Upper lobe of left lung (tissue), 6 donors: ENCODE measurements at regions not wholly inside any gene's neighbourhood (a gene's known extent, or its start where the extent isn't known, plus 50 kb on each side); places are given as distances from the start of the nearest gene placed in this dataset.

Experiments
- ATAC-seq, 2 donors: fragments of 200-7000 bp; cut with Tn5 transposase; one replicate each; pipeline ENCODE4 v1.9.1; 2022; ENCODE audit warnings: mild to moderate bottlenecking in 2 of 2, moderate library complexity in 2 of 2; ENCODE audit not compliant: low FRiP score in 2 of 2
- DNase-seq, 2 donors: peaks; one replicate each; pipeline ENCODE4 v3.0.0-alpha.2; 2019 to 2020
- H3K27ac ChIP-seq, 4 donors: fragments of 200-600 bp; sonication (generic); one replicate each; pipeline ENCODE4 v1.5.1; 2016 to 2019
- H3K27me3 ChIP-seq, 4 donors: fragments of 200-600 bp; sonication (generic); one replicate each; pipeline ENCODE4 v1.5.1; 2017 to 2019
- H3K36me3 ChIP-seq, 4 donors: fragments of 200-600 bp; sonication (generic); one replicate each; pipeline ENCODE4 v1.5.1; 2016 to 2019
- H3K4me1 ChIP-seq, 4 donors: fragments of 200-600 bp; sonication (generic); one replicate each; pipeline ENCODE4 v1.5.1; 2018 to 2019
- H3K4me3 ChIP-seq, 4 donors: fragments of 200-600 bp; sonication (generic); one replicate each; pipeline ENCODE4 v1.5.1; 2017 to 2019; ENCODE audit warnings: mild to moderate bottlenecking in 2 of 4, moderate library complexity in 1 of 4
- H3K9me3 ChIP-seq, 4 donors: fragments of 200-600 bp; sonication (generic); one replicate each; pipeline ENCODE4 v1.5.1; 2018 to 2019
- EP300 ChIP-seq, 4 donors: sonication (generic); formaldehyde crosslinking; IDR thresholded peaks; one replicate each; pipeline ENCODE4 v1.5.1; 2017; ENCODE audit warnings: antibody characterized with exemption in 4 of 4, control low read depth in 2 of 4
- POLR2A ChIP-seq, 4 donors: fragments of 450-650 bp; IDR thresholded peaks; one replicate each; pipeline ENCODE4 v1.5.1; 2016 to 2017; ENCODE audit warnings: antibody characterized with exemption in 4 of 4, mild to moderate bottlenecking in 2 of 4
- POLR2AphosphoS5 ChIP-seq, 2 donors: sonication (generic); formaldehyde crosslinking; IDR thresholded peaks; one replicate each; pipeline ENCODE4 v1.5.1; 2017; ENCODE audit warnings: antibody characterized with exemption in 2 of 2
- WGBS, 2 donors: methylation state at CpG; one replicate each; pipeline ENCODE4 v1.1.5; 2017 to 2018; 5-methylcytosine and 5-hydroxymethylcytosine counted together
- TF ChIP-seq, protein P1 (sequence below), 6 experiments: fragments of 450-650 bp in 4 of 6; fragments of 200-600 bp in 2 of 6; sonication (generic) in 2 of 6; IDR thresholded peaks; one replicate each; pipeline ENCODE4 v1.5.1; 2016 to 2019; ENCODE audit warnings: antibody characterized with exemption in 6 of 6
- donor health status: DM: no; HTN: no; CAD: no; lungs with moderate emphysema.
- donor health status: DM: no; HTN: yes; CAD: no; lungs with severe emphysema.

DNA sequence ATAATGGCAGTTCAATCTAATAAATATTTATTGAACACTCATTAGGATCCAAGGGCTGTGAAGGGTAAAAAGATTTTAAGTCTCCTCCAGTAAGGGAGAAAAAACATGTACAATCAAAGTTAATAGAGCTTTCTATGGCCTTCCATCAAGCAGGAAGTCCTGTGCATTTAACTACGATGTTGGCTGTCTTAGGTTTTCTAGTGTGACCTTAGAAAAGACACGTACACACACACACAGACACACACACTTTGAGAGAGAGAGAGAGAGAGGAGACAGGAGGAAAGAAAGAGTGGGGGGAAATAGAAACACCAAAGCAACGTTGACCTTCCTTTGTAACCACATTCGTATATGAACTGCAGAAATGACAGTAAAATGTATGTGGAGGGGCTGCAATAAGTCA is 126.1 kb upstream of the TMC3 start:
- no peak overlapping the region for H3K4me3 ChIP-seq
- H3K4me1 ChIP-seq = no peaks in the 10 kb centered on the region
- H3K36me3 ChIP-seq = no peaks in the 10 kb centered on the region
- no peak overlapping the region for H3K27ac ChIP-seq
- TF ChIP-seq, protein P1, sequence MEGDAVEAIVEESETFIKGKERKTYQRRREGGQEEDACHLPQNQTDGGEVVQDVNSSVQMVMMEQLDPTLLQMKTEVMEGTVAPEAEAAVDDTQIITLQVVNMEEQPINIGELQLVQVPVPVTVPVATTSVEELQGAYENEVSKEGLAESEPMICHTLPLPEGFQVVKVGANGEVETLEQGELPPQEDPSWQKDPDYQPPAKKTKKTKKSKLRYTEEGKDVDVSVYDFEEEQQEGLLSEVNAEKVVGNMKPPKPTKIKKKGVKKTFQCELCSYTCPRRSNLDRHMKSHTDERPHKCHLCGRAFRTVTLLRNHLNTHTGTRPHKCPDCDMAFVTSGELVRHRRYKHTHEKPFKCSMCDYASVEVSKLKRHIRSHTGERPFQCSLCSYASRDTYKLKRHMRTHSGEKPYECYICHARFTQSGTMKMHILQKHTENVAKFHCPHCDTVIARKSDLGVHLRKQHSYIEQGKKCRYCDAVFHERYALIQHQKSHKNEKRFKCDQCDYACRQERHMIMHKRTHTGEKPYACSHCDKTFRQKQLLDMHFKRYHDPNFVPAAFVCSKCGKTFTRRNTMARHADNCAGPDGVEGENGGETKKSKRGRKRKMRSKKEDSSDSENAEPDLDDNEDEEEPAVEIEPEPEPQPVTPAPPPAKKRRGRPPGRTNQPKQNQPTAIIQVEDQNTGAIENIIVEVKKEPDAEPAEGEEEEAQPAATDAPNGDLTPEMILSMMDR (IDR thresholded peaks at IDR 0.05) = no peak
- no peak for TF ChIP-seq POLR2AphosphoS5 (IDR thresholded peaks at IDR 0.05)
- TF ChIP-seq EP300 (IDR thresholded peaks at IDR 0.05) = no peak
- no peak for TF ChIP-seq POLR2A (IDR thresholded peaks at IDR 0.05)
- H3K27me3 ChIP-seq = no peaks in the 10 kb centered on the region
- ATAC-seq (no peak), DNase-seq (no peak)
- H3K9me3 ChIP-seq = no peaks in the 10 kb centered on the region
- 74 to 79% methylated on average over 4 of the region's 4 CpGs for WGBS, 2 donors

- WGBS, 2 donors = 91 to 94% methylated on average over 6 of the region's 6 CpGs
- Histone ChIP-seq H3K4me3 (no peak overlapping the region), H3K9me3 (no peaks in the 10 kb centered on the region), H3K27ac (no peak overlapping the region), H3K36me3 (no peaks in the 10 kb centered on the region), H3K27me3 (no peaks in the 10 kb centered on the region), H3K4me1 (no peaks in the 10 kb centered on the region)
- DNase-seq (no peak), ATAC-seq (no peak)
- TF ChIP-seq POLR2A (IDR thresholded peaks at IDR 0.05) (no peak), EP300 (IDR thresholded peaks at IDR 0.05) (no peak), POLR2AphosphoS5 (IDR thresholded peaks at IDR 0.05) (no peak)
- TF ChIP-seq, protein P1 (IDR thresholded peaks at IDR 0.05) = no peak
Observed at GRCh38 chr15:81498294-81498693, 124.3 kb upstream of the TMC3 start.

GRCh38 chr15:81497238-81497637 is 123.2 kb upstream of the TMC3 start:
- Histone ChIP-seq H3K36me3 (no peaks in the 10 kb centered on the region), H3K27ac (no peak overlapping the region), H3K9me3 (no peaks in the 10 kb centered on the region), H3K27me3 (no peaks in the 10 kb centered on the region), H3K4me3 (no peak overlapping the region), H3K4me1 (no peaks in the 10 kb centered on the region)
- no peak for TF ChIP-seq POLR2AphosphoS5 (IDR thresholded peaks at IDR 0.05)
- TF ChIP-seq, protein P1 (IDR thresholded peaks at IDR 0.05) = no peak
- TF ChIP-seq EP300 (IDR thresholded peaks at IDR 0.05) = no peak
- TF ChIP-seq POLR2A (IDR thresholded peaks at IDR 0.05) = no peak
- ATAC-seq (no peak), DNase-seq (peak in 1 of 2 donors; percentile 8)
- whole genome bisulfite sequencing, 2 donors = 86 to 95% methylated on average over 6 of the region's 6 CpGs

- H3K36me3 ChIP-seq = no peaks in the 10 kb centered on the region
- DNase-seq (no peak), ATAC-seq (no peak)
- TF ChIP-seq POLR2A (IDR thresholded peaks at IDR 0.05) = no peak
- no peak for TF ChIP-seq EP300 (IDR thresholded peaks at IDR 0.05)
- TF ChIP-seq, protein P1 (IDR thresholded peaks at IDR 0.05) = no peak
- no peak for TF ChIP-seq POLR2AphosphoS5 (IDR thresholded peaks at IDR 0.05)
- no peaks in the 10 kb centered on the region for H3K9me3 ChIP-seq
- H3K27me3 ChIP-seq = no peaks in the 10 kb centered on the region
- no peak overlapping the region for H3K4me3 ChIP-seq
- WGBS, 2 donors = 76 to 83% methylated on average over 8 of the region's 8 CpGs
- H3K27ac ChIP-seq = no peak overlapping the region
- no peaks in the 10 kb centered on the region for H3K4me1 ChIP-seq
Observed at GRCh38 chr15:81495780-81496467, 121.9 kb upstream of the TMC3 start.
